ENCODE measurements at regions not wholly inside any gene's neighbourhood (a gene's known extent, or its start where the extent isn't known, plus 50 kb on each side); places are given as distances from the start of the nearest gene placed in this dataset.
"Not testable (repeated sequence)": the region's sequence is repeated elsewhere in the genome, so short reads cannot be mapped to it uniquely, and the experiment has no call there.

DNA sequence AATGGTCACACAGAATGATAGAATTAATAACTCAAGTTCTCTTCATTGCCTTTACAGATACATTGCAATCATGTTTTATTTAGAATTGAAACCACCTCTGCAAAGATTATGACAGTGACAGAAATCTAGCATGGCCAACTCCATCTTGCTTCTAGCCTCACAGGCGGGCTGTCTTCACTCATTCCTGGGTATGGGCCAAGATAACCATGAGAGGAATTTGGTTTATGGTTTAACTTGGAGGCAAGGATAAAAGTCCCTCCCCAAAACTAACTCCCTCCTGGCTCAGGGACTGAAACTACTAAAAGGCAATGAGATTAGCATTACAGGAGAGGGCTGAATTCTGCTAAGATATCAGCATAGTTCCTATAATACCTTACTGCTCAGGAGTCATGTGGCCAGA lies 95.2 kb upstream of the CST7 start:
- no peaks in the 10 kb centered on the region for H3K4me1 ChIP-seq
- TF ChIP-seq POLR2A (IDR thresholded peaks at IDR 0.05) (no peak), POLR2AphosphoS5 (IDR thresholded peaks at IDR 0.05) (no peak), EP300 (IDR thresholded peaks at IDR 0.05) (no peak)
- TF ChIP-seq, protein P1, sequence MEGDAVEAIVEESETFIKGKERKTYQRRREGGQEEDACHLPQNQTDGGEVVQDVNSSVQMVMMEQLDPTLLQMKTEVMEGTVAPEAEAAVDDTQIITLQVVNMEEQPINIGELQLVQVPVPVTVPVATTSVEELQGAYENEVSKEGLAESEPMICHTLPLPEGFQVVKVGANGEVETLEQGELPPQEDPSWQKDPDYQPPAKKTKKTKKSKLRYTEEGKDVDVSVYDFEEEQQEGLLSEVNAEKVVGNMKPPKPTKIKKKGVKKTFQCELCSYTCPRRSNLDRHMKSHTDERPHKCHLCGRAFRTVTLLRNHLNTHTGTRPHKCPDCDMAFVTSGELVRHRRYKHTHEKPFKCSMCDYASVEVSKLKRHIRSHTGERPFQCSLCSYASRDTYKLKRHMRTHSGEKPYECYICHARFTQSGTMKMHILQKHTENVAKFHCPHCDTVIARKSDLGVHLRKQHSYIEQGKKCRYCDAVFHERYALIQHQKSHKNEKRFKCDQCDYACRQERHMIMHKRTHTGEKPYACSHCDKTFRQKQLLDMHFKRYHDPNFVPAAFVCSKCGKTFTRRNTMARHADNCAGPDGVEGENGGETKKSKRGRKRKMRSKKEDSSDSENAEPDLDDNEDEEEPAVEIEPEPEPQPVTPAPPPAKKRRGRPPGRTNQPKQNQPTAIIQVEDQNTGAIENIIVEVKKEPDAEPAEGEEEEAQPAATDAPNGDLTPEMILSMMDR (IDR thresholded peaks at IDR 0.05) = no peak
- no peaks in the 10 kb centered on the region for H3K36me3 ChIP-seq
- peaks cover 10% of the 10 kb centered on the region for H3K27me3 ChIP-seq
- 42 to 64% methylated on average over 1 of the region's 1 CpG for WGBS, 2 donors (ENCODE audit: low coverage in 1 of 2)
- peaks cover 0 to 18% (median 0%) of the 10 kb centered on the region in 3 donors for H3K9me3 ChIP-seq
- no peak overlapping the region for H3K27ac ChIP-seq
- no peak for ATAC-seq
- no peak overlapping the region for H3K4me3 ChIP-seq

DNA sequence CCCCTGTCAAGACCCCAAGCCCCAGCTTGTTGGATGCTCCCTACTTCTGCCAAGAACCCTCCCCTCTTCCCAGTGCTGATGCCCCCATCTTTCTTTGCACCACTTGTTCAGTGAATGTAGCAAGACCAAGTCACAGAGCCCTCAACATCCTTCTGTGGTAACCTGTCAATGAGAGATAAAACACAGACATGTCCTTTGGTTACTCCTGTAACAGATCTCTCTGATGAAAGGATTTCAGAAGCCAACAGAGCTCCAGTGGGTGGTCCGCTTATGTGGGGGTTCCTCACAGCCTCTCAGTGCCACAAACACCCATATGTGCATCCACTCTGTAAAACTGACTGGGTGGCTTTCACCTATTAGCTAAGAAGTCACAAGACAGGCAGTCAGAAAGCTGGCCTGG lies 93.2 kb upstream of the CST7 start:
- Histone ChIP-seq H3K4me1 (no peaks in the 10 kb centered on the region), H3K4me3 (no peak overlapping the region), H3K27me3 (no peaks in the 10 kb centered on the region), H3K9me3 (peaks cover 0 to 15% (median 0%) of the 10 kb centered on the region in 3 donors), H3K36me3 (no peaks in the 10 kb centered on the region), H3K27ac (no peak overlapping the region)
- ATAC-seq = no peak
- 100% methylated on average over 1 of the region's 1 CpG; no CpG with 5 or more reads in 1 of the 2 donors for WGBS, 2 donors (ENCODE audit: low coverage in 1 of 2)
- no peak for TF ChIP-seq EP300 (IDR thresholded peaks at IDR 0.05)
- TF ChIP-seq, protein P1 (IDR thresholded peaks at IDR 0.05) = no peak

DNA sequence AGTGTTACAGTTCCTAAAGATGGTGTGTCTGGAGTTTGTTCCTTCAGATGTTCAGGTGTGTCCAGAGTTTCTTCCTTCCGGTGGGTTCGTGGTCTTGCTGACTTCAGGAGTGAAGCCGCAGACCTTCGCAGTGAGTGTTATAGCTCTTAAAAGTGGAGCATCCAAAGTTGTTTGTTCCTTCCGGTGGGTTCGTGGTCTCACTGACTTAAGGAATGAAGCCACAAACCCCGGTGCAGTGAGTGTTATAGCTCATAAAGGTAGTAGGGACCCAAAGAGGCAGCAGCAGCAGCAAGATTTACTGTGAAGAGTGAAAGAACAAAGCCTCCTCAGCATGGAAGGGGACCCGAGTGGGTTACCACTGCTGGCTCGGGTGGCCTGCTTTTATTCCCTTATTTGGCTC lies 90.6 kb upstream of the CST7 start:
- not testable (repeated sequence) for H3K4me3 ChIP-seq, H3K4me1 ChIP-seq, ATAC-seq, H3K36me3 ChIP-seq, H3K27ac ChIP-seq, H3K27me3 ChIP-seq
- 100% methylated on average over 2 of the region's 9 CpGs; no CpG with 5 or more reads in 1 of the 2 donors for WGBS, 2 donors (ENCODE audit: low coverage in 1 of 2)
- peaks cover 0 to 15% (median 0%) of the 10 kb centered on the region in 3 donors for H3K9me3 ChIP-seq

DNA sequence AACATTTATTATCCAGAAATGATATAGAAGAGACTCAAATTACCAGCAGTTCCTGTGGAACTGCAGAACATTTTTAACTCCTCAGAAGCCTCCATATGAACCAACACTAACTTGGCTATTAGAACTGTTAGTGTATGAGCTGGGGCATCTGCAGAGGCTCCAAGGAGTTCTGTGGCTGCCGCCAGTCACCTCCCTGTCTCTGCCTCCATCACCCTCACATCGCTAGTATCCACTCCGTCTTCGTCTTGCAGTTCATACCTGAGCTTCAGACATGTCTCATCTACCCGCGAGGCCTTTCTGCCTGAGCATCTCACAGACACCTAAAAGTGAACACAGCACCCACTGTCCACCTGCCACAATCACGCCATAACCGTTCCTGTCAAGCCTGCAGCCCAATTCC lies 89.5 kb upstream of the CST7 start:
- WGBS, 2 donors (ENCODE audit: low coverage in 1 of 2) = 86 to 92% methylated on average over 3 to 6 of the region's 8 CpGs
- ATAC-seq = no peak
- Histone ChIP-seq H3K4me3 (no peak overlapping the region), H3K27me3 (no peaks in the 10 kb centered on the region), H3K9me3 (peaks cover 0 to 15% (median 0%) of the 10 kb centered on the region in 3 donors), H3K36me3 (no peaks in the 10 kb centered on the region), H3K4me1 (no peaks in the 10 kb centered on the region), H3K27ac (no peak overlapping the region)
- no peak for TF ChIP-seq POLR2AphosphoS5 (IDR thresholded peaks at IDR 0.05)
- no peak for TF ChIP-seq POLR2A (IDR thresholded peaks at IDR 0.05)
- TF ChIP-seq, protein P1 (IDR thresholded peaks at IDR 0.05) = no peak
- no peak for TF ChIP-seq EP300 (IDR thresholded peaks at IDR 0.05)

DNA sequence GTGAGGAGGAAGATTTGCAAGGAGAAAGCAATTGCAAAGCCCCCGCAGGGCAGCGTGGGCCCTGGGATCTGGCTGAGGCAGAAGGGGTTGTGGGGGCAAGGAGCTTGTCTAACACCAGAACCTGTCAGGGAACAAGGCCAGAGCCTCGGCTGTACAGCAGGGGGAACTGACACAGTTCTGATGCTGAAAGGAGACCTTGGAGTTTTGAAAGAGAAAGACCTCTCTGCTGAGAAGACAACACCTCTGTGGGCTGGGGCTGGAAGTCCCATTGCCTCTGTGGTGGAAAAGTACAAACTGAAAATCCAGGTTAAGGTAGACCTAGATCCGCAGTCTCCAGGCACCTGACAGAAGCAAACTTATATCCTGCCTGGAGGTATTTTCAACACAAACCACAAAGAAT lies 86.9 kb upstream of the CST7 start:
- ATAC-seq = no peak
- Histone ChIP-seq H3K9me3 (peaks cover 0 to 22% (median 0%) of the 10 kb centered on the region in 3 donors), H3K36me3 (no peaks in the 10 kb centered on the region), H3K4me3 (no peak overlapping the region), H3K27me3 (no peaks in the 10 kb centered on the region), H3K27ac (no peak overlapping the region), H3K4me1 (no peaks in the 10 kb centered on the region)
- TF ChIP-seq POLR2A (IDR thresholded peaks at IDR 0.05) (no peak), POLR2AphosphoS5 (IDR thresholded peaks at IDR 0.05) (no peak), EP300 (IDR thresholded peaks at IDR 0.05) (no peak)
- TF ChIP-seq, protein P1 (IDR thresholded peaks at IDR 0.05) = no peak
- 61 to 68% methylated on average over 2 to 3 of the region's 4 CpGs for WGBS, 2 donors (ENCODE audit: low coverage in 1 of 2)

All from gastroesophageal sphincter (tissue), 4 donors.